Transverse colon (tissue), 4 donors: ENCODE measurements at regions not wholly inside any gene's neighbourhood (a gene's known extent, or its start where the extent isn't known, plus 50 kb on each side); places are given as distances from the start of the nearest gene placed in this dataset.

Source experiments
- DNase-seq: peaks from one replicate; pipeline ENCODE4 v3.0.0-alpha.2; 2019
- H3K27ac ChIP-seq, 4 donors: fragments of 200-600 bp; sonication (generic); 2 replicates each; pipeline ENCODE4 v1.5.1; 2016 to 2018; ENCODE audit warnings: inconsistent platforms in 4 of 4
- H3K27me3 ChIP-seq: fragments of 200-600 bp; sonication (generic); 2 replicates; pipeline ENCODE4 v1.5.1; 2017; ENCODE audit warnings: inconsistent platforms
- H3K36me3 ChIP-seq, 4 donors: fragments of 200-600 bp; sonication (generic); 2 replicates each; pipeline ENCODE4 v1.5.1; 2017 to 2019; ENCODE audit warnings: inconsistent platforms in 4 of 4
- H3K4me1 ChIP-seq, 4 donors: fragments of 200-600 bp; sonication (generic); 2 replicates each; pipeline ENCODE4 v1.5.1; 2017 to 2020; ENCODE audit warnings: inconsistent platforms in 4 of 4
- H3K4me3 ChIP-seq, 4 donors: fragments of 200-600 bp; sonication (generic); 1 replicate in 1 of 4; 2 replicates in 3 of 4; pipeline versions ENCODE4 v1.5.1 to v1.6.1; 2017 to 2019; ENCODE audit warnings: inconsistent platforms in 4 of 4
- H3K9me3 ChIP-seq, 2 donors: fragments of 200-600 bp; sonication (generic); 2 replicates each; pipeline ENCODE4 v1.5.1; 2017 to 2019; ENCODE audit warnings: inconsistent platforms in 2 of 2
- EP300 ChIP-seq: sonication (generic); formaldehyde crosslinking; IDR thresholded peaks from one replicate; pipeline ENCODE4 v1.6.1; 2017; ENCODE audit warnings: antibody characterized with exemption, low read depth
- POLR2A ChIP-seq: fragments of 450-650 bp; IDR thresholded peaks from one replicate; pipeline ENCODE4 v1.6.1; 2016; ENCODE audit warnings: antibody characterized with exemption, mild to moderate bottlenecking, moderate library complexity
- POLR2AphosphoS5 ChIP-seq, 3 donors: sonication (generic); formaldehyde crosslinking; IDR thresholded peaks; one replicate each; pipeline ENCODE4 v1.6.1; 2016; ENCODE audit warnings: antibody characterized with exemption in 3 of 3
- WGBS, 2 donors: methylation state at CpG; one replicate each; pipeline ENCODE4 v1.1.5; 2018; ENCODE audit warnings: low coverage in 1 of 2; 5-methylcytosine and 5-hydroxymethylcytosine counted together
- in situ Hi-C, 4 donors: fragments of 200-750 bp; cut with MboI; loops; one replicate each; pipeline versions ENCODE4 v1.15.0 to v1.15.1; 2017; ENCODE audit warnings: low sequenced_read_pairs in 3 of 4, low pct_ligation_motif_present in 1 of 4, low pct_unique_long_range_greater_than_20kb in 1 of 4
- intact Hi-C: fragments of 100-400 bp; cut with DNase I; formaldehyde crosslinking; loops from one replicate; pipeline ENCODE4 v1.15.1; 2023; ENCODE audit warnings: low total_unique reads
- TF ChIP-seq, protein P1 (sequence below), 5 experiments: fragments of 200-600 bp in 3 of 5; fragments of 450-650 bp in 2 of 5; sonication (generic) in 3 of 5; IDR thresholded peaks; 1 replicate in 2 of 5; 2 replicates in 3 of 5; pipeline ENCODE4 v1.5.1; 2016 to 2017; ENCODE audit warnings: antibody characterized with exemption in 5 of 5, inconsistent platforms in 3 of 5, mild to moderate bottlenecking in 2 of 5, moderate library complexity in 1 of 5

DNA sequence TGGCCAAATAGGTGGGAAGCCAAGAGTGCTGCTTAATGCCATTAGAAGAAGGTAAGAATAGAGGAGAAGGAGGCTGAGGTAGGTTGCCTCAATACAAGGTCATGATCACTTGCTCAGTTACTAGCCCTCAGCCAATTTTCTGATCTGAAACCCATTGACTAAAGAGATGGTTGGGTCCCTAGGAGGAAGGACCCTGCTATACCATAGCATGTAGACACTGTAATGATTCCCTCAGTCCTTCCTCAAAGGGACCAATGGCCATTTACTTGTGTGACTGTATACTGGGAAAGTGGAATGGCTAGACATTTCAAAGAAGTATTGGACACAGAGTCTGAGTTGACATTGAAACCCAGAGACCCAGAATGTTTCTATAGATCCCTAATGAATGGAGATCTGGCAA is 108.5 kb upstream of the MAP1B start:
- H3K27me3 ChIP-seq = no peaks in the 10 kb centered on the region
- H3K4me1 ChIP-seq = no peaks in the 10 kb centered on the region
- no peak overlapping the region for H3K4me3 ChIP-seq
- intact Hi-C loops = no loop called here
- in situ Hi-C loops = no loop called here
- H3K27ac ChIP-seq = no peak overlapping the region
- no peaks in the 10 kb centered on the region for H3K36me3 ChIP-seq
- H3K9me3 ChIP-seq = no peaks in the 10 kb centered on the region
- TF ChIP-seq POLR2AphosphoS5 (IDR thresholded peaks at IDR 0.05) = no peak
- TF ChIP-seq, protein P1, sequence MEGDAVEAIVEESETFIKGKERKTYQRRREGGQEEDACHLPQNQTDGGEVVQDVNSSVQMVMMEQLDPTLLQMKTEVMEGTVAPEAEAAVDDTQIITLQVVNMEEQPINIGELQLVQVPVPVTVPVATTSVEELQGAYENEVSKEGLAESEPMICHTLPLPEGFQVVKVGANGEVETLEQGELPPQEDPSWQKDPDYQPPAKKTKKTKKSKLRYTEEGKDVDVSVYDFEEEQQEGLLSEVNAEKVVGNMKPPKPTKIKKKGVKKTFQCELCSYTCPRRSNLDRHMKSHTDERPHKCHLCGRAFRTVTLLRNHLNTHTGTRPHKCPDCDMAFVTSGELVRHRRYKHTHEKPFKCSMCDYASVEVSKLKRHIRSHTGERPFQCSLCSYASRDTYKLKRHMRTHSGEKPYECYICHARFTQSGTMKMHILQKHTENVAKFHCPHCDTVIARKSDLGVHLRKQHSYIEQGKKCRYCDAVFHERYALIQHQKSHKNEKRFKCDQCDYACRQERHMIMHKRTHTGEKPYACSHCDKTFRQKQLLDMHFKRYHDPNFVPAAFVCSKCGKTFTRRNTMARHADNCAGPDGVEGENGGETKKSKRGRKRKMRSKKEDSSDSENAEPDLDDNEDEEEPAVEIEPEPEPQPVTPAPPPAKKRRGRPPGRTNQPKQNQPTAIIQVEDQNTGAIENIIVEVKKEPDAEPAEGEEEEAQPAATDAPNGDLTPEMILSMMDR (IDR thresholded peaks at IDR 0.05) = no peak
- TF ChIP-seq EP300 = no peak
- TF ChIP-seq POLR2A = no peak
- no peak for DNase-seq

DNA sequence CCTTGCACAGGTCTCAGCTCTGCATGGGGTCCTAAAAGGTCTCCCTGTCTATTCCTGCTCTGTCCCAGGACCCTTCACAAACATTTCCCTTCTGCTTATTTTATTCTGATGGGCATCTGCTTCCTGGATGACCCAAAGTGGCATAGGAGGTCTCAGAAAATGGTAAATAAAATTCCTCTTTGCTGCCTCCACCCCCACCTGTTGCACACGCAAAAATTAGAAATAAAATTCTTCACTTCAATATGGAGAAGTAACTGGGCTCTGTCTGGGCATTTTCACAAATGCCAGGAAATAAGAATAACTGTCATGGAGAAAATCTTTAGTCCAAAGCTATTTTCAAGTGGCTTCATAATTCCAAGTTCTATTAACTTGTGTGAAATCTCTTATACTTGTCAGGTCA is 106.6 kb upstream of the MAP1B start:
- Histone ChIP-seq H3K36me3 (no peaks in the 10 kb centered on the region), H3K4me1 (no peaks in the 10 kb centered on the region), H3K4me3 (no peak overlapping the region), H3K27ac (no peak overlapping the region), H3K27me3 (no peaks in the 10 kb centered on the region), H3K9me3 (no peaks in the 10 kb centered on the region)
- 90 to 100% methylated on average over 1 of the region's 1 CpG for WGBS, 2 donors
- no peak for DNase-seq
- intact Hi-C loops (no loop called here), in situ Hi-C loops (loop anchor here in 1 of 4 donors (25.0 kb wide), 1 partner anchor 213 kb away; no protein-coding TSS in a partner anchor)
- TF ChIP-seq POLR2A (no peak), POLR2AphosphoS5 (IDR thresholded peaks at IDR 0.05) (no peak), EP300 (no peak)
- TF ChIP-seq, protein P1 (IDR thresholded peaks at IDR 0.05) = no peak

- Histone ChIP-seq H3K4me1 (no peaks in the 10 kb centered on the region), H3K9me3 (no peaks in the 10 kb centered on the region), H3K27ac (no peak overlapping the region), H3K27me3 (no peaks in the 10 kb centered on the region), H3K4me3 (no peak overlapping the region), H3K36me3 (no peaks in the 10 kb centered on the region)
- TF ChIP-seq, protein P1 (IDR thresholded peaks at IDR 0.05) = no peak
- TF ChIP-seq EP300 (no peak), POLR2AphosphoS5 (IDR thresholded peaks at IDR 0.05) (no peak), POLR2A (no peak)
- intact Hi-C loops (no loop called here), in situ Hi-C loops (loop anchor here in 1 of 4 donors (25.0 kb wide), 1 partner anchor 218 kb away; no protein-coding TSS in a partner anchor)
- no peak for DNase-seq
Measured at GRCh38 chr5:72005671-72006070, 101.6 kb upstream of the MAP1B start.

- TF ChIP-seq POLR2A (no peak), POLR2AphosphoS5 (IDR thresholded peaks at IDR 0.05) (no peak), EP300 (no peak)
- TF ChIP-seq, protein P1 (IDR thresholded peaks at IDR 0.05) = no peak
- intact Hi-C loops = no loop called here
- in situ Hi-C loops = loop anchor here in 1 of 4 donors (25.0 kb wide), 1 partner anchor 219 kb away; no protein-coding TSS in a partner anchor
- Histone ChIP-seq H3K4me3 (no peak overlapping the region), H3K4me1 (no peaks in the 10 kb centered on the region), H3K27me3 (no peaks in the 10 kb centered on the region), H3K27ac (no peak overlapping the region), H3K9me3 (no peaks in the 10 kb centered on the region), H3K36me3 (no peaks in the 10 kb centered on the region)
- no peak for DNase-seq
- 29 to 34% methylated on average over 1 of the region's 1 CpG for WGBS, 2 donors
Measured at GRCh38 chr5:72006361-72006760, 100.9 kb upstream of the MAP1B start.
